ENCODE measurements at regions not wholly inside any gene's neighbourhood (a gene's known extent, or its start where the extent isn't known, plus 50 kb on each side); places are given as distances from the start of the nearest gene placed in this dataset.

DNA sequence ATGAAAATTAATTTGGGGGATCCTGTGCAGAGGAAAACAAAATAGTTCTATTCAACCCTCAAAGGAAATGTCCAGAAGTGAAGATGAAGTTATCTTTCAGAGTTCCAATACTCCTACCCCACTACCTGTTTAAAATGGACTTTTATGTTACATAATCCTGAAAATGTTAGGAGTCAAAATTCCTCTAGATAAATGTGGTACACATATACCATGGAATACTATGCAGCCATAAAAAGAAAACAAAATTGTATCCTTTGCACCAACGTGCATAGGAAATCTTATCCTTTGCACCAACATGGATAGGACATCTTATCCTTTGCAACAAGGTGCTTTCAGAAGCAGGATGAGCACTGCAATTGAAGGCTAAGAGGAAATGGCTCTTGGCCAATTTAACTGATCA lies 245.2 kb downstream of the LTN1 start:
- TF ChIP-seq, protein P1, sequence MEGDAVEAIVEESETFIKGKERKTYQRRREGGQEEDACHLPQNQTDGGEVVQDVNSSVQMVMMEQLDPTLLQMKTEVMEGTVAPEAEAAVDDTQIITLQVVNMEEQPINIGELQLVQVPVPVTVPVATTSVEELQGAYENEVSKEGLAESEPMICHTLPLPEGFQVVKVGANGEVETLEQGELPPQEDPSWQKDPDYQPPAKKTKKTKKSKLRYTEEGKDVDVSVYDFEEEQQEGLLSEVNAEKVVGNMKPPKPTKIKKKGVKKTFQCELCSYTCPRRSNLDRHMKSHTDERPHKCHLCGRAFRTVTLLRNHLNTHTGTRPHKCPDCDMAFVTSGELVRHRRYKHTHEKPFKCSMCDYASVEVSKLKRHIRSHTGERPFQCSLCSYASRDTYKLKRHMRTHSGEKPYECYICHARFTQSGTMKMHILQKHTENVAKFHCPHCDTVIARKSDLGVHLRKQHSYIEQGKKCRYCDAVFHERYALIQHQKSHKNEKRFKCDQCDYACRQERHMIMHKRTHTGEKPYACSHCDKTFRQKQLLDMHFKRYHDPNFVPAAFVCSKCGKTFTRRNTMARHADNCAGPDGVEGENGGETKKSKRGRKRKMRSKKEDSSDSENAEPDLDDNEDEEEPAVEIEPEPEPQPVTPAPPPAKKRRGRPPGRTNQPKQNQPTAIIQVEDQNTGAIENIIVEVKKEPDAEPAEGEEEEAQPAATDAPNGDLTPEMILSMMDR (IDR thresholded peaks at IDR 0.05) = no peak
- TF ChIP-seq EP300 (IDR thresholded peaks at IDR 0.05) (no peak), POLR2AphosphoS5 (IDR thresholded peaks at IDR 0.05) (no peak)
